ENCODE measurements at regions not wholly inside any gene's neighbourhood (a gene's known extent, or its start where the extent isn't known, plus 50 kb on each side); places are given as distances from the start of the nearest gene placed in this dataset.
"Not testable (repeated sequence)": the region's sequence is repeated elsewhere in the genome, so short reads cannot be mapped to it uniquely, and the experiment has no call there.

GRCh38 chr6:150503586-150504339 is 95.9 kb upstream of the PLEKHG1 start:
- Histone ChIP-seq H3K27ac (ENCODE audit: low read depth, low read length, poor library complexity, severe bottlenecking) (no peak overlapping the region), H3K4me2 (ENCODE audit: low read length) (no peak overlapping the region), H4K20me1 (ENCODE audit: insufficient read depth, low read length) (no peaks in the 10 kb centered on the region), H2AFZ (ENCODE audit: low read length) (no peak overlapping the region), H3K4me3 (ENCODE audit: low read depth, low read length, poor library complexity, severe bottlenecking) (no peak overlapping the region), H3K9me3 (ENCODE audit: low read length) (no peaks in the 10 kb centered on the region), H3K4me1 (ENCODE audit: insufficient read depth, low read length, poor library complexity, severe bottlenecking) (no peaks in the 10 kb centered on the region), H3K36me3 (ENCODE audit: insufficient read depth, low read length) (no peaks in the 10 kb centered on the region), H3K79me2 (ENCODE audit: insufficient read depth, low read depth, low read length) (no peaks in the 10 kb centered on the region), H3K9me2 (ENCODE audit: insufficient read depth, low read length) (no peaks in the 10 kb centered on the region)
- no peak for DNase-seq (ENCODE audit: low spot score)
- intact Hi-C loops (cut with micrococcal nuclease; ENCODE audit: unreplicated experiment): no loop called here
- ChIA-PET CTCF (ENCODE audit: unreplicated experiment) (no interaction called here), POLR2A (interaction anchor here (0.5 to 1.1 kb wide), 3 partner anchors 17 to 300 kb away, joined by 3 to 4 read pairs (median 3); no protein-coding TSS in a partner anchor)
- no TSS peak for BruUV-seq (replicated peaks)
- TF ChIP-seq EZH2phosphoT487 (IDR thresholded peaks at IDR 0.05; ENCODE audit: borderline replicate concordance, low read depth, low read length): no peak
- TF ChIP-seq, protein P1, sequence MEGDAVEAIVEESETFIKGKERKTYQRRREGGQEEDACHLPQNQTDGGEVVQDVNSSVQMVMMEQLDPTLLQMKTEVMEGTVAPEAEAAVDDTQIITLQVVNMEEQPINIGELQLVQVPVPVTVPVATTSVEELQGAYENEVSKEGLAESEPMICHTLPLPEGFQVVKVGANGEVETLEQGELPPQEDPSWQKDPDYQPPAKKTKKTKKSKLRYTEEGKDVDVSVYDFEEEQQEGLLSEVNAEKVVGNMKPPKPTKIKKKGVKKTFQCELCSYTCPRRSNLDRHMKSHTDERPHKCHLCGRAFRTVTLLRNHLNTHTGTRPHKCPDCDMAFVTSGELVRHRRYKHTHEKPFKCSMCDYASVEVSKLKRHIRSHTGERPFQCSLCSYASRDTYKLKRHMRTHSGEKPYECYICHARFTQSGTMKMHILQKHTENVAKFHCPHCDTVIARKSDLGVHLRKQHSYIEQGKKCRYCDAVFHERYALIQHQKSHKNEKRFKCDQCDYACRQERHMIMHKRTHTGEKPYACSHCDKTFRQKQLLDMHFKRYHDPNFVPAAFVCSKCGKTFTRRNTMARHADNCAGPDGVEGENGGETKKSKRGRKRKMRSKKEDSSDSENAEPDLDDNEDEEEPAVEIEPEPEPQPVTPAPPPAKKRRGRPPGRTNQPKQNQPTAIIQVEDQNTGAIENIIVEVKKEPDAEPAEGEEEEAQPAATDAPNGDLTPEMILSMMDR (conservative IDR thresholded peaks at IDR 0.05; ENCODE audit: low read length): no peak

DNA sequence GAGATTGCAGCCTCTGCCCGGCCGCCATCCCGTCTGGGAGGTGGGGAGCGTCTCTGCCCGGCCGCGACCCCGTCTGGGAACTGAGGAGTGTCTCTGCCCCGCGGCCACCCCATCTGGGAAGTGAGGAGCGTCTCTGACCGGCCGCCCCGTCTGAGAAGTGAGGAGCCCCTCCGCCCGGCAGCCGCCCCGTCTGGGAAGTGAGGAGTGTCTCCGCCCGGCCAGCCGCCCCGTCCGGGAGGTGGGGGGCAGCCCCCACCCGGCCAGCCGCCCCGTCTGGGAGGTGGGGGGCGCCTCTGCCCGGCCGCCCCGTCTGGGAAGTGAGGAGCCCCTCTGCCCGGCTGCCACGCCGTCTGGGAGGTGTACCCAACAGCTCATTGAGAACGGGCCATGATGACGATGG is 92.3 kb upstream of the PLEKHG1 start:
- H3K27ac ChIP-seq (ENCODE audit: low read depth, low read length, poor library complexity, severe bottlenecking); BruUV-seq (replicated peaks): not testable (repeated sequence)

DNA sequence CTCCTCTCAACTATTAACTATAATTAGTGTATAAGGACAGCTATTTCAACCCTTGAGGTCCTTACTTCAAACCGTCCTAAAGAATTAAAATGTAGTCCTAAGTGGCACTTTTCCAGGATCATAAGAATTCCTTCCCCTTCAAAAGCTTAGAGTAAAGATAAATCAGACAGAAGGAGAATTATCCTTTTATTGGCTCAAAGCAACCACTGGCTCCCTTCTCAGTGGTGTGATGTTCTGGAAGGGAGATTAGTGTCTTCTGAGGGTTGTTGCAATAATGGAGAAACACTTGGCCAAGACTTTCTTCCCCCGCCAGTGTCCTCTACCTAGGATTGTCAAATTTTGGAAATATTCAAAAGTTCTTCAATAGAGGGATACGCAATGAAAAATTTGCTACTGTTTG is 89.1 kb upstream of the PLEKHG1 start:
- Histone ChIP-seq H3K9me2 (ENCODE audit: insufficient read depth, low read length) (no peaks in the 10 kb centered on the region), H3K4me2 (ENCODE audit: low read length) (no peak overlapping the region), H3K9me3 (ENCODE audit: low read length) (no peaks in the 10 kb centered on the region), H4K20me1 (ENCODE audit: insufficient read depth, low read length) (no peaks in the 10 kb centered on the region), H3K36me3 (ENCODE audit: insufficient read depth, low read length) (no peaks in the 10 kb centered on the region), H3K4me3 (ENCODE audit: low read depth, low read length, poor library complexity, severe bottlenecking) (no peak overlapping the region), H2AFZ (ENCODE audit: low read length) (no peak overlapping the region), H3K4me1 (ENCODE audit: insufficient read depth, low read length, poor library complexity, severe bottlenecking) (no peaks in the 10 kb centered on the region), H3K27ac (ENCODE audit: low read depth, low read length, poor library complexity, severe bottlenecking) (no peak overlapping the region), H3K79me2 (ENCODE audit: insufficient read depth, low read depth, low read length) (no peaks in the 10 kb centered on the region)
- no TSS peak for BruUV-seq (replicated peaks)
- ChIA-PET POLR2A (no interaction called here), CTCF (ENCODE audit: unreplicated experiment) (no interaction called here)
- intact Hi-C loops (cut with micrococcal nuclease; ENCODE audit: unreplicated experiment): no loop called here
- no peak for DNase-seq (ENCODE audit: low spot score)
- TF ChIP-seq, protein P1 (conservative IDR thresholded peaks at IDR 0.05; ENCODE audit: low read length): no peak
- TF ChIP-seq EZH2phosphoT487 (IDR thresholded peaks at IDR 0.05; ENCODE audit: borderline replicate concordance, low read depth, low read length): no peak

More for the DNA sequence above, 92.3 kb upstream of the PLEKHG1 start:
- H3K9me3 ChIP-seq (ENCODE audit: low read length); H3K36me3 ChIP-seq (ENCODE audit: insufficient read depth, low read length); POLR2A ChIA-PET; H4K20me1 ChIP-seq (ENCODE audit: insufficient read depth, low read length); H3K4me3 ChIP-seq (ENCODE audit: low read depth, low read length, poor library complexity, severe bottlenecking); intact Hi-C loops (cut with micrococcal nuclease; ENCODE audit: unreplicated experiment); CTCF ChIA-PET (ENCODE audit: unreplicated experiment); H3K4me2 ChIP-seq (ENCODE audit: low read length); DNase-seq (ENCODE audit: low spot score); H3K9me2 ChIP-seq (ENCODE audit: insufficient read depth, low read length); H2AFZ ChIP-seq (ENCODE audit: low read length); H3K4me1 ChIP-seq (ENCODE audit: insufficient read depth, low read length, poor library complexity, severe bottlenecking); H3K79me2 ChIP-seq (ENCODE audit: insufficient read depth, low read depth, low read length): not testable (repeated sequence)

Data from OCI-LY7 (cell line).